ENCODE measurements at regions not wholly inside any gene's neighbourhood (a gene's known extent, or its start where the extent isn't known, plus 50 kb on each side); places are given as distances from the start of the nearest gene placed in this dataset.

DNA sequence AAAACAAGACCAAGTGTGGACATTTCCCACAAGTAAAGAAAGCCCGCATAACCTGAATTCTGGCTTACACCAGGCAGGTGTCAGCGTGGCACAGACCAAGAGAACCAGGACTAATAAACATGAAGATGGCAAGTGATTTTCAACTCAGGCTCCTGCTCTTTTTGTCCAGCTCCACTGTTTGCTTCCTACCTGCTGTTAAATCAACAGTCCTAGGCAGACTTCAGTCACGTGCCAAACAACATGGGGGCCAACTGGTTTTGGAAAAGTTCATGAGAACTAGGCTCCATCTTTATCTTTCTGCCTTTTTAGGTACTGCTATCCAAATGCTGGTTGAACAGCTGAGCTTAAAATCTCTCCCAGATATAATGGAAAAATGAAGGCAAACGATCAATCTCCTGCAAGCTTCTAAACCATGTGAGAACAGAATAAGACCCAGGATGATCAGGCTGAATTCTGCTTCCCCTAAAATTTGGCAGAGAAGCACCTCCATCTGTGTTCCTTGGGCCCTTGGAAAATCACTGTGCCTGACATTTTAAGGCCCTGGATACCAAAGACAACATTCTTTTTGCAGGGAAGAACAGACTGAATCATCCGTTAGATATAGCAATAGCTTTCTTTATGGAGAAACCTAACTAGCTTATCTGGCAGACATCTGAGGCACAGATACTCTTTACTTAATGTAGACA is 215.6 kb upstream of the USP15 start:
- TF ChIP-seq, protein P1, sequence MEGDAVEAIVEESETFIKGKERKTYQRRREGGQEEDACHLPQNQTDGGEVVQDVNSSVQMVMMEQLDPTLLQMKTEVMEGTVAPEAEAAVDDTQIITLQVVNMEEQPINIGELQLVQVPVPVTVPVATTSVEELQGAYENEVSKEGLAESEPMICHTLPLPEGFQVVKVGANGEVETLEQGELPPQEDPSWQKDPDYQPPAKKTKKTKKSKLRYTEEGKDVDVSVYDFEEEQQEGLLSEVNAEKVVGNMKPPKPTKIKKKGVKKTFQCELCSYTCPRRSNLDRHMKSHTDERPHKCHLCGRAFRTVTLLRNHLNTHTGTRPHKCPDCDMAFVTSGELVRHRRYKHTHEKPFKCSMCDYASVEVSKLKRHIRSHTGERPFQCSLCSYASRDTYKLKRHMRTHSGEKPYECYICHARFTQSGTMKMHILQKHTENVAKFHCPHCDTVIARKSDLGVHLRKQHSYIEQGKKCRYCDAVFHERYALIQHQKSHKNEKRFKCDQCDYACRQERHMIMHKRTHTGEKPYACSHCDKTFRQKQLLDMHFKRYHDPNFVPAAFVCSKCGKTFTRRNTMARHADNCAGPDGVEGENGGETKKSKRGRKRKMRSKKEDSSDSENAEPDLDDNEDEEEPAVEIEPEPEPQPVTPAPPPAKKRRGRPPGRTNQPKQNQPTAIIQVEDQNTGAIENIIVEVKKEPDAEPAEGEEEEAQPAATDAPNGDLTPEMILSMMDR (IDR thresholded peaks at IDR 0.05; ENCODE audit: low read depth, low read length) = no peak
- TF ChIP-seq EZH2phosphoT487 (IDR thresholded peaks at IDR 0.05; ENCODE audit: low read depth) = no peak

All from OCI-LY3 (cell line).